Caco-2 (cell line): ENCODE measurements at regions not wholly inside any gene's neighbourhood (a gene's known extent, or its start where the extent isn't known, plus 50 kb on each side); places are given as distances from the start of the nearest gene placed in this dataset.

ENCODE experiments used
- BruUV-seq: library from RNA; stranded (reverse); fragments of 400-500 nt; replicated peaks from 2 replicates; lab custom pipeline; 2021; lab: Mats Ljungman, UMichigan
- CTCF ChIA-PET: fragments of 300-600 bp; sonication (Branson Sonifier 250); formaldehyde crosslinking; loops from one replicate; lab custom pipeline; 2022; ENCODE audit warnings: antibody characterized with exemption; lab: Charles Lee
- POLR2A ChIA-PET: fragments of 300-600 bp; sonication (Branson Sonifier 250); formaldehyde crosslinking; loops from one replicate; lab custom pipeline; 2022; ENCODE audit warnings: antibody characterized with exemption; lab: Charles Lee
- DNase-seq, 2 experiments: peaks; one replicate each; pipeline versions ENCODE4 v3.0.0 to v3.0.0-alpha.2; 2020 to 2022
- H3K27me3 ChIP-seq: replicated peaks from 2 replicates; pipeline ENCODE4 v1.6.0; 2011; ENCODE audit warnings: low read length; ENCODE audit not compliant: control insufficient read depth, insufficient read depth
- H3K36me3 ChIP-seq: 2 replicates; pipeline ENCODE4 v1.5.1; 2011; ENCODE audit warnings: low read length; ENCODE audit not compliant: control insufficient read depth, insufficient read depth
- H3K4me1 ChIP-seq: fragments of 250-450 bp; sonication (Bioruptor Pico); 2 replicates; pipeline ENCODE4 v1.5.1; 2020; ENCODE audit warnings: mild to moderate bottlenecking
- H3K4me3 ChIP-seq: 2 replicates; pipeline ENCODE4 v1.5.1; 2011; ENCODE audit warnings: low read depth, mild to moderate bottlenecking, control low read depth, low read length
- H3K9me3 ChIP-seq: fragments of 250-450 bp; sonication (Bioruptor Pico); 2 replicates; pipeline ENCODE4 v1.5.1; 2020; ENCODE audit warnings: mild to moderate bottlenecking, moderate library complexity
- H3K27ac Mint-ChIP-seq: one replicate; pipeline ENCODE4 v1.8.0; 2022; ENCODE audit warnings: mixed read lengths; ENCODE audit not compliant: unreplicated experiment
- H3K27me3 Mint-ChIP-seq: one replicate; pipeline ENCODE4 v1.8.0; 2022; ENCODE audit warnings: mixed read lengths; ENCODE audit not compliant: insufficient read depth, unreplicated experiment
- H3K36me3 Mint-ChIP-seq: one replicate; pipeline ENCODE4 v1.8.0; 2022; ENCODE audit warnings: mild to moderate bottlenecking, mixed read lengths; ENCODE audit not compliant: insufficient read depth, unreplicated experiment
- H3K4me1 Mint-ChIP-seq: one replicate; pipeline ENCODE4 v1.8.0; 2022; ENCODE audit warnings: low read depth, mixed read lengths; ENCODE audit not compliant: unreplicated experiment
- H3K4me3 Mint-ChIP-seq: one replicate; pipeline ENCODE4 v1.8.0; 2022; ENCODE audit warnings: mild to moderate bottlenecking, moderate library complexity, mixed read lengths; ENCODE audit not compliant: unreplicated experiment
- H3K9me3 Mint-ChIP-seq: one replicate; pipeline ENCODE4 v1.8.0; 2022; ENCODE audit warnings: mixed read lengths; ENCODE audit not compliant: unreplicated experiment
- CTCF ChIP-seq, 2 experiments: fragments of 200-600 bp in 1 of 2; IDR thresholded peaks; 1 replicate in 1 of 2; 2 replicates in 1 of 2; pipeline versions ENCODE4 v1.5.1 to v1.8.0; 2011 to 2022; ENCODE audit warnings: antibody characterized with exemption in 1 of 2, control low read depth in 1 of 2, inconsistent platforms in 1 of 2, low read depth in 1 of 2, low read length in 1 of 2, mild to moderate bottlenecking in 1 of 2, moderate library complexity in 1 of 2; ENCODE audit not compliant: insufficient read depth in 1 of 2, severe bottlenecking in 1 of 2, unreplicated experiment in 1 of 2
- intact Hi-C: fragments of 100-400 bp; cut with micrococcal nuclease; formaldehyde crosslinking; loops from one replicate; pipeline ENCODE4 v1.10.0; 2022; ENCODE audit not compliant: unreplicated experiment

GRCh38 chr7:17407229-17407628, 108.8 kb downstream of the AHR start:
- Mint-ChIP-seq H3K27me3 (no peaks in the 10 kb centered on the region), H3K9me3 (no peaks in the 10 kb centered on the region), H3K27ac (no peak overlapping the region), H3K36me3 (no peaks in the 10 kb centered on the region), H3K4me3 (no peak overlapping the region), H3K4me1 (peaks cover 18% of the 10 kb centered on the region)
- Histone ChIP-seq H3K36me3 (no peaks in the 10 kb centered on the region), H3K9me3 (no peaks in the 10 kb centered on the region), H3K4me3 (no peak overlapping the region), H3K4me1 (0 out of 2 replicates have a peak, but pooled peaks cover 5% of the 10 kb centered on the region), H3K27me3 (no peaks in the 10 kb centered on the region)
- TF ChIP-seq CTCF (IDR thresholded peaks at IDR 0.05; ENCODE audit: insufficient read depth in 1 of 2, low read depth in 1 of 2, low read length in 1 of 2, severe bottlenecking in 1 of 2, unreplicated experiment in 1 of 2): no peak
- CTCF ChIA-PET: no interaction called here
- no peak for DNase-seq
- POLR2A ChIA-PET: no interaction called here
- BruUV-seq: no TSS peak
- intact Hi-C loops: no loop called here

GRCh38 chr7:17408245-17408903, 109.9 kb downstream of the AHR start:
- H3K27me3 Mint-ChIP-seq: no peaks in the 10 kb centered on the region
- Histone ChIP-seq H3K4me3 (no peak overlapping the region), H3K9me3 (no peaks in the 10 kb centered on the region), H3K27me3 (no peaks in the 10 kb centered on the region), H3K36me3 (no peaks in the 10 kb centered on the region; the same call in 1 of the 2 replicates), H3K4me1 (0 out of 2 replicates have a peak, but pooled peaks cover 5% of the 10 kb centered on the region)
- TF ChIP-seq CTCF (IDR thresholded peaks at IDR 0.05; ENCODE audit: insufficient read depth in 1 of 2, low read depth in 1 of 2, low read length in 1 of 2, severe bottlenecking in 1 of 2, unreplicated experiment in 1 of 2): no peak
- H3K36me3 Mint-ChIP-seq: no peaks in the 10 kb centered on the region
- no peak overlapping the region for H3K4me3 Mint-ChIP-seq
- no peak overlapping the region for H3K27ac Mint-ChIP-seq
- CTCF ChIA-PET: no interaction called here
- H3K4me1 Mint-ChIP-seq: peaks cover 18% of the 10 kb centered on the region
- no peaks in the 10 kb centered on the region for H3K9me3 Mint-ChIP-seq
- no TSS peak for BruUV-seq
- POLR2A ChIA-PET: no interaction called here
- DNase-seq: peak; percentile 19 to 38
- intact Hi-C loops: no loop called here

GRCh38 chr7:17408904-17409290, 110.4 kb downstream of the AHR start:
- intact Hi-C loops: no loop called here
- Mint-ChIP-seq H3K4me3 (no peak overlapping the region), H3K9me3 (no peaks in the 10 kb centered on the region), H3K27me3 (no peaks in the 10 kb centered on the region), H3K27ac (no peak overlapping the region), H3K36me3 (no peaks in the 10 kb centered on the region), H3K4me1 (peaks cover 18% of the 10 kb centered on the region)
- no peaks in the 10 kb centered on the region; the same call in 1 of the 2 replicates for H3K36me3 ChIP-seq
- no TSS peak for BruUV-seq
- H3K4me1 ChIP-seq: 0 out of 2 replicates have a peak, but pooled peaks cover 5% of the 10 kb centered on the region
- no peak overlapping the region for H3K4me3 ChIP-seq
- no peak for DNase-seq
- H3K9me3 ChIP-seq: no peaks in the 10 kb centered on the region
- H3K27me3 ChIP-seq: no peaks in the 10 kb centered on the region
- ChIA-PET CTCF (no interaction called here), POLR2A (no interaction called here)
- TF ChIP-seq CTCF (IDR thresholded peaks at IDR 0.05; ENCODE audit: insufficient read depth in 1 of 2, low read depth in 1 of 2, low read length in 1 of 2, severe bottlenecking in 1 of 2, unreplicated experiment in 1 of 2): no peak
